ENCODE measurements at regions not wholly inside any gene's neighbourhood (a gene's known extent, or its start where the extent isn't known, plus 50 kb on each side); places are given as distances from the start of the nearest gene placed in this dataset.
A peak's percentile ranks its signal among the peaks of the same experiment; 100 is the strongest.
"Not testable (repeated sequence)": the region's sequence is repeated elsewhere in the genome, so short reads cannot be mapped to it uniquely, and the experiment has no call there.

GRCh38 chr18:57941841-57942489 lies 102.1 kb upstream of the NEDD4L start:
- intact Hi-C loops (cut with micrococcal nuclease; ENCODE audit: unreplicated experiment) = no loop called here
- Mint-ChIP-seq H3K4me1 (ENCODE audit: low read depth, unreplicated experiment) (no peaks in the 10 kb centered on the region), H3K27me3 (ENCODE audit: unreplicated experiment) (no peaks in the 10 kb centered on the region), H3K36me3 (ENCODE audit: insufficient read depth, unreplicated experiment) (no peaks in the 10 kb centered on the region), H3K4me3 (ENCODE audit: low read depth, unreplicated experiment) (no peak overlapping the region), H3K27ac (ENCODE audit: unreplicated experiment) (no peak overlapping the region), H3K9me3 (ENCODE audit: low read depth, unreplicated experiment) (no peaks in the 10 kb centered on the region)
- BruUV-seq (replicated peaks) = no TSS peak
- CTCF ChIA-PET = no interaction called here
- no peak for TF ChIP-seq CTCF (IDR thresholded peaks at IDR 0.05; ENCODE audit: unreplicated experiment)
- no peak for DNase-seq

GRCh38 chr18:57940166-57940660 lies 103.8 kb upstream of the NEDD4L start:
- intact Hi-C loops (cut with micrococcal nuclease; ENCODE audit: unreplicated experiment) = no loop called here
- TF ChIP-seq CTCF (IDR thresholded peaks at IDR 0.05; ENCODE audit: unreplicated experiment) = no peak
- no TSS peak for BruUV-seq (replicated peaks)
- Mint-ChIP-seq H3K9me3 (ENCODE audit: low read depth, unreplicated experiment) (no peaks in the 10 kb centered on the region), H3K27me3 (ENCODE audit: unreplicated experiment) (no peaks in the 10 kb centered on the region), H3K27ac (ENCODE audit: unreplicated experiment) (no peak overlapping the region), H3K4me1 (ENCODE audit: low read depth, unreplicated experiment) (no peaks in the 10 kb centered on the region), H3K4me3 (ENCODE audit: low read depth, unreplicated experiment) (no peak overlapping the region), H3K36me3 (ENCODE audit: insufficient read depth, unreplicated experiment) (no peaks in the 10 kb centered on the region)
- no peak for DNase-seq
- CTCF ChIA-PET = no interaction called here

- H3K9me3 Mint-ChIP-seq (ENCODE audit: low read depth, unreplicated experiment); H3K27ac Mint-ChIP-seq (ENCODE audit: unreplicated experiment); H3K4me3 Mint-ChIP-seq (ENCODE audit: low read depth, unreplicated experiment); DNase-seq; BruUV-seq (replicated peaks); H3K4me1 Mint-ChIP-seq (ENCODE audit: low read depth, unreplicated experiment); CTCF ChIA-PET; intact Hi-C loops (cut with micrococcal nuclease; ENCODE audit: unreplicated experiment); H3K27me3 Mint-ChIP-seq (ENCODE audit: unreplicated experiment); H3K36me3 Mint-ChIP-seq (ENCODE audit: insufficient read depth, unreplicated experiment): not testable (repeated sequence)
Observed at GRCh38 chr18:57934375-57934774, 109.7 kb upstream of the NEDD4L start.

- TF ChIP-seq CTCF (IDR thresholded peaks at IDR 0.05; ENCODE audit: unreplicated experiment) = no peak
Observed at GRCh38 chr18:57931038-57931437, 113.0 kb upstream of the NEDD4L start.

GRCh38 chr18:57930476-57930875 lies 113.5 kb upstream of the NEDD4L start:
- BruUV-seq (replicated peaks) = no TSS peak

More at GRCh38 chr18:57931038-57931437, 113.0 kb upstream of the NEDD4L start:
- no TSS peak for BruUV-seq (replicated peaks)
- CTCF ChIA-PET = interaction anchor here (0.7 to 1.5 kb wide), 3 partner anchors 15 to 164 kb away, joined by 3 to 5 read pairs (median 4); no protein-coding TSS in a partner anchor
- intact Hi-C loops (cut with micrococcal nuclease; ENCODE audit: unreplicated experiment) = no loop called here
- peak overlapping the region; percentile 5 for H3K27ac Mint-ChIP-seq (ENCODE audit: unreplicated experiment)
- H3K4me1 Mint-ChIP-seq (ENCODE audit: low read depth, unreplicated experiment) = peaks cover 10% of the 10 kb centered on the region
- peaks cover 6% of the 10 kb centered on the region for H3K9me3 Mint-ChIP-seq (ENCODE audit: low read depth, unreplicated experiment)
- no peak for DNase-seq
- no peaks in the 10 kb centered on the region for H3K36me3 Mint-ChIP-seq (ENCODE audit: insufficient read depth, unreplicated experiment)
- H3K4me3 Mint-ChIP-seq (ENCODE audit: low read depth, unreplicated experiment) = peak overlapping the region; percentile 45
- H3K27me3 Mint-ChIP-seq (ENCODE audit: unreplicated experiment) = no peaks in the 10 kb centered on the region

More at GRCh38 chr18:57930476-57930875, 113.5 kb upstream of the NEDD4L start:
- TF ChIP-seq CTCF (IDR thresholded peaks at IDR 0.05; ENCODE audit: unreplicated experiment) = no peak
- no peaks in the 10 kb centered on the region for H3K36me3 Mint-ChIP-seq (ENCODE audit: insufficient read depth, unreplicated experiment)
- CTCF ChIA-PET = interaction anchor here (1.1 to 1.5 kb wide), 2 partner anchors 14 to 113 kb away, joined by 3 to 4 read pairs; no protein-coding TSS in a partner anchor
- DNase-seq = no peak
- peak overlapping the region; percentile 45 for H3K4me3 Mint-ChIP-seq (ENCODE audit: low read depth, unreplicated experiment)
- intact Hi-C loops (cut with micrococcal nuclease; ENCODE audit: unreplicated experiment) = no loop called here
- peaks cover 6% of the 10 kb centered on the region for H3K9me3 Mint-ChIP-seq (ENCODE audit: low read depth, unreplicated experiment)
- H3K27me3 Mint-ChIP-seq (ENCODE audit: unreplicated experiment) = no peaks in the 10 kb centered on the region
- peaks cover 16% of the 10 kb centered on the region for H3K4me1 Mint-ChIP-seq (ENCODE audit: low read depth, unreplicated experiment)
- peak overlapping the region; percentile 5 for H3K27ac Mint-ChIP-seq (ENCODE audit: unreplicated experiment)

Data from Calu3 (cell line).